Astrocyte (in vitro differentiated cells and primary cell): ENCODE measurements at regions not wholly inside any gene's neighbourhood (a gene's known extent, or its start where the extent isn't known, plus 50 kb on each side); places are given as distances from the start of the nearest gene placed in this dataset.

Source experiments
- DNase-seq: peaks from one replicate; pipeline ENCODE4 v3.0.0-alpha.2; 2010; ENCODE audit warnings: low read depth
- FAIRE-seq: peaks from 2 replicates; lab custom pipeline; 2011; peaks lifted over from hg19 to GRCh38; lab: Jason Lieb, UNC
- H2AFZ ChIP-seq: 2 replicates; pipeline ENCODE4 v1.6.0; 2012; ENCODE audit warnings: low read depth, low read length, inconsistent platforms
- H3K27ac ChIP-seq: 2 replicates; pipeline ENCODE4 v1.5.1; 2011; ENCODE audit warnings: low read depth, low read length, inconsistent platforms
- H3K27me3 ChIP-seq: 2 replicates; pipeline ENCODE4 v1.6.0; 2011; ENCODE audit warnings: low read length, inconsistent platforms; ENCODE audit not compliant: insufficient read depth
- H3K36me3 ChIP-seq: 2 replicates; pipeline ENCODE4 v1.5.1; 2011; ENCODE audit warnings: low read length, inconsistent platforms; ENCODE audit not compliant: insufficient read depth
- H3K4me1 ChIP-seq: 2 replicates; pipeline ENCODE4 v1.5.1; 2011; ENCODE audit warnings: low read length, inconsistent platforms; ENCODE audit not compliant: insufficient read depth
- H3K4me2 ChIP-seq: 2 replicates; pipeline ENCODE4 v1.6.0; 2012; ENCODE audit warnings: low read length, inconsistent platforms
- H3K4me3 ChIP-seq: 2 replicates; pipeline ENCODE4 v1.5.1; 2011; ENCODE audit warnings: low read depth, mild to moderate bottlenecking, low read length, inconsistent platforms; ENCODE audit not compliant: insufficient read depth
- H3K79me2 ChIP-seq: 2 replicates; pipeline ENCODE4 v1.6.0; 2012; ENCODE audit warnings: mild to moderate bottlenecking, low read length, inconsistent platforms; ENCODE audit not compliant: insufficient read depth
- H3K9ac ChIP-seq: 2 replicates; pipeline ENCODE4 v1.6.0; 2012; ENCODE audit warnings: mild to moderate bottlenecking, low read length, inconsistent platforms
- H3K9me3 ChIP-seq: 2 replicates; pipeline ENCODE4 v1.5.1; 2012; ENCODE audit warnings: low read depth, mild to moderate bottlenecking, low read length, inconsistent platforms; ENCODE audit not compliant: insufficient read depth
- H4K20me1 ChIP-seq: 2 replicates; pipeline ENCODE4 v1.6.0; 2012; ENCODE audit warnings: low read length, inconsistent platforms; ENCODE audit not compliant: insufficient read depth
- H3K27ac Mint-ChIP-seq: one replicate; pipeline ENCODE4 v1.8.0; 2021; ENCODE audit warnings: mild to moderate bottlenecking, mixed read lengths; ENCODE audit not compliant: unreplicated experiment
- H3K27me3 Mint-ChIP-seq: one replicate; pipeline ENCODE4 v1.8.0; 2021; ENCODE audit warnings: low read depth, mixed read lengths; ENCODE audit not compliant: unreplicated experiment
- H3K36me3 Mint-ChIP-seq: one replicate; pipeline ENCODE4 v1.8.0; 2021; ENCODE audit warnings: low read depth, mixed read lengths; ENCODE audit not compliant: unreplicated experiment
- H3K4me1 Mint-ChIP-seq: one replicate; pipeline ENCODE4 v1.8.0; 2021; ENCODE audit warnings: low read depth, mixed read lengths; ENCODE audit not compliant: unreplicated experiment
- H3K4me3 Mint-ChIP-seq: one replicate; pipeline ENCODE4 v1.8.0; 2021; ENCODE audit warnings: mild to moderate bottlenecking, moderate library complexity, mixed read lengths; ENCODE audit not compliant: unreplicated experiment
- H3K9me3 Mint-ChIP-seq: one replicate; pipeline ENCODE4 v1.8.0; 2021; ENCODE audit warnings: mild to moderate bottlenecking, mixed read lengths; ENCODE audit not compliant: unreplicated experiment
- EZH2 ChIP-seq: IDR thresholded peaks from 2 replicates; pipeline ENCODE4 v1.6.1; 2012; ENCODE audit warnings: mild to moderate bottlenecking, low read length, inconsistent platforms; ENCODE audit not compliant: insufficient read depth
- TF ChIP-seq, protein P1 (sequence below): IDR thresholded peaks from 2 replicates; pipeline ENCODE4 v1.5.1; 2011; ENCODE audit warnings: low read depth, mild to moderate bottlenecking, inconsistent platforms, low read length, moderate library complexity; ENCODE audit not compliant: insufficient read depth

DNA sequence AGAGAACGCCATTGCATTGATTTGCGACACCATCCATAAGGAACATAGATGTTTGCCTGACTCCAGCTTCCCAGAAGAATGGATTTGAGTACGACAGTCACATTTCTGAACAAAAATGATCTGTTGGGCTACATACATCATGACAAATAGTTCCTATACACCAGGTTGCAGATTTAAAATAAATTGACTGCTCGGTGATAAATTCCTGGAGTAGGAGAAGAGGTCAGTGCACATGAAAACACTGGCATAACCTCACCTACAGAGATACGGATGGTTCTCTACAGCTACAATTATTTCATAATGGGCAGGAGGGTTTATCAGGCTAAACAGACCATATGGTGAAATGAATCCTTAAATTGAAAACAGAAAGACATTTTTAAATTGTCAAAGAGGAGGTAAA lies 316.5 kb upstream of the ADARB2 start:
- TF ChIP-seq, protein P1, sequence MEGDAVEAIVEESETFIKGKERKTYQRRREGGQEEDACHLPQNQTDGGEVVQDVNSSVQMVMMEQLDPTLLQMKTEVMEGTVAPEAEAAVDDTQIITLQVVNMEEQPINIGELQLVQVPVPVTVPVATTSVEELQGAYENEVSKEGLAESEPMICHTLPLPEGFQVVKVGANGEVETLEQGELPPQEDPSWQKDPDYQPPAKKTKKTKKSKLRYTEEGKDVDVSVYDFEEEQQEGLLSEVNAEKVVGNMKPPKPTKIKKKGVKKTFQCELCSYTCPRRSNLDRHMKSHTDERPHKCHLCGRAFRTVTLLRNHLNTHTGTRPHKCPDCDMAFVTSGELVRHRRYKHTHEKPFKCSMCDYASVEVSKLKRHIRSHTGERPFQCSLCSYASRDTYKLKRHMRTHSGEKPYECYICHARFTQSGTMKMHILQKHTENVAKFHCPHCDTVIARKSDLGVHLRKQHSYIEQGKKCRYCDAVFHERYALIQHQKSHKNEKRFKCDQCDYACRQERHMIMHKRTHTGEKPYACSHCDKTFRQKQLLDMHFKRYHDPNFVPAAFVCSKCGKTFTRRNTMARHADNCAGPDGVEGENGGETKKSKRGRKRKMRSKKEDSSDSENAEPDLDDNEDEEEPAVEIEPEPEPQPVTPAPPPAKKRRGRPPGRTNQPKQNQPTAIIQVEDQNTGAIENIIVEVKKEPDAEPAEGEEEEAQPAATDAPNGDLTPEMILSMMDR, result no peak
- no peak for TF ChIP-seq EZH2

DNA sequence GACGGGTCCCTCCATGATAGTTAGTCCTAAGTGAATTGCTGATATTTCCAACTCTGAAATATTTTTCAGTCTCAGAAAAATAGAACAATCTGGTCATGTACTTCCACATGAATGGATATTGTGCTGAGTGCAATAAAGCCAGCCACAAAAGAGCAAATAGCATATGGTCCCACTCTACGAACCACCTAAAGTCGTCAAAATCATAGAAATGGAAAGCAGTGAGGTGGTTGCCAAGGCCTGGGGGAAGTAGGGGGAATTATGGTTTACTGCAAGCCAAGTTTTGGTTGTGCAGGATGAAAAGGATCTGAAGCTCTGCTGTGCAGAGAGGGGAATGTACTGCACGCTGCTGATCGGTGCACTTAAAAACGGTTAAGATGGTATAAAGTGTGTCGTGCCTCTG lies 313.8 kb upstream of the ADARB2 start:
- Mint-ChIP-seq H3K36me3 (no peaks in the 10 kb centered on the region), H3K27ac (no peak overlapping the region), H3K4me3 (no peak overlapping the region), H3K9me3 (peaks cover 3% of the 10 kb centered on the region), H3K27me3 (no peaks in the 10 kb centered on the region), H3K4me1 (peaks cover 3% of the 10 kb centered on the region)
- Histone ChIP-seq H3K9me3 (peaks cover 2% of the 10 kb centered on the region), H4K20me1 (no peaks in the 10 kb centered on the region), H3K27me3 (no peaks in the 10 kb centered on the region), H3K79me2 (no peaks in the 10 kb centered on the region), H3K36me3 (no peaks in the 10 kb centered on the region), H3K9ac (no peak overlapping the region), H3K27ac (no peak overlapping the region), H3K4me1 (no peaks in the 10 kb centered on the region), H3K4me3 (no peak overlapping the region), H3K4me2 (no peak overlapping the region), H2AFZ (no peak overlapping the region)
- no peak for FAIRE-seq
- DNase-seq, result no peak
- no peak for TF ChIP-seq EZH2
- TF ChIP-seq, protein P1, result no peak

More for the DNA sequence above, 316.5 kb upstream of the ADARB2 start:
- H4K20me1 ChIP-seq, result no peaks in the 10 kb centered on the region
- Mint-ChIP-seq H3K9me3 (peaks cover 3% of the 10 kb centered on the region), H3K27ac (no peak overlapping the region), H3K4me1 (no peaks in the 10 kb centered on the region), H3K36me3 (no peaks in the 10 kb centered on the region), H3K27me3 (peaks cover 5% of the 10 kb centered on the region), H3K4me3 (no peak overlapping the region)
- DNase-seq, result no peak
- H3K9me3 ChIP-seq, result no peaks in the 10 kb centered on the region
- no peaks in the 10 kb centered on the region for H3K27me3 ChIP-seq
- no peaks in the 10 kb centered on the region for H3K4me1 ChIP-seq
- no peak overlapping the region for H2AFZ ChIP-seq
- no peak overlapping the region for H3K27ac ChIP-seq
- no peak overlapping the region for H3K9ac ChIP-seq
- H3K4me3 ChIP-seq, result no peak overlapping the region
- H3K36me3 ChIP-seq, result no peaks in the 10 kb centered on the region
- no peak for FAIRE-seq
- H3K4me2 ChIP-seq, result no peak overlapping the region
- no peaks in the 10 kb centered on the region for H3K79me2 ChIP-seq

DNA sequence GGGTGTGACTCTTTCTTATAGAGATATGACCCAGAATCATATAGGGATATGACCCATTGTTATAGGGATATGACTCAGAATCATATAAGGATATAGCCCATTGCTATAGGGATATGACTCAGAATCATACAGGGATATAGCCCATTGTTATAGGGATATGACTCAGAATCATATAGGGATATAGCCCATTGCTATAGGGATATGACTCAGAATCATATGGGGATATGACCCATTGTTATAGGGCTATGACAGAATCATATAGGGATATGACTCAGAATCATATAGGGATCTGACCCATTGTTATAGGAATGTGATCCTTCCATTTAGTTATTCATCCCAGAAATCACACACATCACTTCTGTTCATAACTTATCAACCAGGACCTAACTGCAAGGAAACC lies 312.2 kb upstream of the ADARB2 start:
- Histone ChIP-seq H3K4me2 (no peak overlapping the region), H3K79me2 (no peaks in the 10 kb centered on the region), H3K4me1 (no peaks in the 10 kb centered on the region), H3K27ac (no peak overlapping the region), H2AFZ (no peak overlapping the region), H3K4me3 (no peak overlapping the region), H3K27me3 (no peaks in the 10 kb centered on the region), H4K20me1 (no peaks in the 10 kb centered on the region), H3K9me3 (peaks cover 2% of the 10 kb centered on the region), H3K9ac (no peak overlapping the region), H3K36me3 (no peaks in the 10 kb centered on the region)
- no peak overlapping the region for H3K27ac Mint-ChIP-seq
- H3K9me3 Mint-ChIP-seq, result peaks cover 3% of the 10 kb centered on the region
- H3K36me3 Mint-ChIP-seq, result no peaks in the 10 kb centered on the region
- H3K4me3 Mint-ChIP-seq, result no peak overlapping the region
- no peak for DNase-seq
- H3K4me1 Mint-ChIP-seq, result peaks cover 3% of the 10 kb centered on the region
- no peak for FAIRE-seq
- H3K27me3 Mint-ChIP-seq, result no peaks in the 10 kb centered on the region
- TF ChIP-seq, protein P1, result no peak
- TF ChIP-seq EZH2, result no peak
